HUES6 (cell line): ENCODE measurements at regions not wholly inside any gene's neighbourhood (a gene's known extent, or its start where the extent isn't known, plus 50 kb on each side); places are given as distances from the start of the nearest gene placed in this dataset.

Source experiments
- H3K27ac ChIP-seq: 2 replicates; pipeline ENCODE4 v1.7.0; 2013; ENCODE audit warnings: low read depth, mild to moderate bottlenecking, low read length, inconsistent platforms
- H3K27me3 ChIP-seq: 2 replicates; pipeline ENCODE4 v1.6.1; 2013; ENCODE audit warnings: low read length; ENCODE audit not compliant: control insufficient read depth, insufficient read depth
- H3K36me3 ChIP-seq: 2 replicates; pipeline ENCODE4 v1.6.1; 2013; ENCODE audit warnings: low read length; ENCODE audit not compliant: control insufficient read depth, insufficient read depth
- H3K4me1 ChIP-seq: 2 replicates; pipeline ENCODE4 v1.6.1; 2013; ENCODE audit warnings: low read length; ENCODE audit not compliant: control insufficient read depth, insufficient read depth
- H3K4me3 ChIP-seq: 2 replicates; pipeline ENCODE4 v1.5.1; 2013; ENCODE audit warnings: low read depth, low read length
- H3K9ac ChIP-seq: one replicate; pipeline ENCODE4 v1.6.1; 2013; ENCODE audit warnings: mild to moderate bottlenecking, low read length
- H3K9me3 ChIP-seq: 2 replicates; pipeline ENCODE4 v1.6.1; 2013; ENCODE audit warnings: low read depth, low read length; ENCODE audit not compliant: control insufficient read depth, insufficient read depth

GRCh38 chr2:53091183-53091582, 676.4 kb upstream of the CHAC2 start:
- Histone ChIP-seq H3K9ac (no peak overlapping the region), H3K4me1 (no peaks in the 10 kb centered on the region), H3K9me3 (no peaks in the 10 kb centered on the region), H3K27me3 (no peaks in the 10 kb centered on the region), H3K36me3 (no peaks in the 10 kb centered on the region), H3K27ac (no peak overlapping the region), H3K4me3 (no peak overlapping the region)

GRCh38 chr2:53087874-53088461, 679.6 kb upstream of the CHAC2 start:
- no peaks in the 10 kb centered on the region for H3K36me3 ChIP-seq
- H3K4me3 ChIP-seq, result no peak overlapping the region
- peaks cover 5% of the 10 kb centered on the region; the same call in 1 of the 2 replicates for H3K9me3 ChIP-seq
- H3K9ac ChIP-seq, result no peak overlapping the region
- H3K27ac ChIP-seq, result no peak overlapping the region
- no peaks in the 10 kb centered on the region for H3K4me1 ChIP-seq
- no peaks in the 10 kb centered on the region for H3K27me3 ChIP-seq

GRCh38 chr2:53087262-53087873, 680.2 kb upstream of the CHAC2 start:
- Histone ChIP-seq H3K27me3 (no peaks in the 10 kb centered on the region), H3K4me3 (no peak overlapping the region), H3K36me3 (no peaks in the 10 kb centered on the region), H3K9ac (no peak overlapping the region), H3K9me3 (peaks cover 5% of the 10 kb centered on the region; the same call in 1 of the 2 replicates), H3K4me1 (no peaks in the 10 kb centered on the region), H3K27ac (no peak overlapping the region)

GRCh38 chr2:53077413-53077812, 690.2 kb upstream of the CHAC2 start:
- Histone ChIP-seq H3K9ac (no peak overlapping the region), H3K36me3 (no peaks in the 10 kb centered on the region), H3K27me3 (no peaks in the 10 kb centered on the region), H3K9me3 (peaks cover 7% of the 10 kb centered on the region), H3K4me3 (no peak overlapping the region), H3K4me1 (no peaks in the 10 kb centered on the region), H3K27ac (no peak overlapping the region)

- H3K4me3 ChIP-seq, result no peak overlapping the region
- no peaks in the 10 kb centered on the region for H3K9me3 ChIP-seq
- H3K36me3 ChIP-seq, result no peaks in the 10 kb centered on the region
- H3K27ac ChIP-seq, result no peak overlapping the region
- no peaks in the 10 kb centered on the region for H3K27me3 ChIP-seq
- no peaks in the 10 kb centered on the region for H3K4me1 ChIP-seq
- no peak overlapping the region for H3K9ac ChIP-seq
These were observed 691.8 kb upstream of the CHAC2 start for GRCh38 chr2:53075760-53076159.

- no peaks in the 10 kb centered on the region for H3K36me3 ChIP-seq
- no peaks in the 10 kb centered on the region for H3K27me3 ChIP-seq
- H3K9ac ChIP-seq, result no peak overlapping the region
These were observed 700.1 kb upstream of the CHAC2 start for GRCh38 chr2:53067533-53067932.

GRCh38 chr2:53067056-53067455, 700.5 kb upstream of the CHAC2 start:
- H3K4me3 ChIP-seq, result no peak overlapping the region

More at GRCh38 chr2:53067533-53067932, 700.1 kb upstream of the CHAC2 start:
- Histone ChIP-seq H3K4me3 (no peak overlapping the region), H3K4me1 (no peaks in the 10 kb centered on the region; the same call in 1 of the 2 replicates), H3K9me3 (no peaks in the 10 kb centered on the region), H3K27ac (no peak overlapping the region)

GRCh38 chr2:53064154-53064553, 703.5 kb upstream of the CHAC2 start:
- Histone ChIP-seq H3K9ac (no peak overlapping the region), H3K4me1 (no peaks in the 10 kb centered on the region; the same call in 1 of the 2 replicates), H3K27me3 (no peaks in the 10 kb centered on the region), H3K36me3 (no peaks in the 10 kb centered on the region), H3K4me3 (no peak overlapping the region), H3K27ac (no peak overlapping the region), H3K9me3 (peaks cover 4% of the 10 kb centered on the region; the same call in 1 of the 2 replicates)

More at GRCh38 chr2:53067056-53067455, 700.5 kb upstream of the CHAC2 start:
- Histone ChIP-seq H3K36me3 (no peaks in the 10 kb centered on the region), H3K9me3 (no peaks in the 10 kb centered on the region), H3K9ac (no peak overlapping the region), H3K27ac (no peak overlapping the region), H3K27me3 (no peaks in the 10 kb centered on the region), H3K4me1 (no peaks in the 10 kb centered on the region; the same call in 1 of the 2 replicates)

GRCh38 chr2:53058526-53058925, 709.1 kb upstream of the CHAC2 start:
- Histone ChIP-seq H3K27ac (no peak overlapping the region), H3K9me3 (peaks cover 4% of the 10 kb centered on the region; the same call in 1 of the 2 replicates), H3K36me3 (no peaks in the 10 kb centered on the region), H3K4me3 (no peak overlapping the region), H3K4me1 (no peaks in the 10 kb centered on the region; the same call in 1 of the 2 replicates), H3K9ac (no peak overlapping the region), H3K27me3 (no peaks in the 10 kb centered on the region)

- Histone ChIP-seq H3K27ac (no peak overlapping the region), H3K27me3 (no peaks in the 10 kb centered on the region), H3K9me3 (no peaks in the 10 kb centered on the region), H3K9ac (no peak overlapping the region), H3K4me1 (no peaks in the 10 kb centered on the region; the same call in 1 of the 2 replicates), H3K36me3 (no peaks in the 10 kb centered on the region), H3K4me3 (no peak overlapping the region)
These were observed 713.7 kb upstream of the CHAC2 start for GRCh38 chr2:53053937-53054336.

- Histone ChIP-seq H3K9me3 (no peaks in the 10 kb centered on the region), H3K4me1 (no peaks in the 10 kb centered on the region), H3K27me3 (no peaks in the 10 kb centered on the region), H3K27ac (no peak overlapping the region), H3K9ac (no peak overlapping the region), H3K4me3 (no peak overlapping the region), H3K36me3 (no peaks in the 10 kb centered on the region)
These were observed 716.4 kb upstream of the CHAC2 start for GRCh38 chr2:53051157-53051556.
